Keratinocyte (primary cell): ENCODE measurements at regions not wholly inside any gene's neighbourhood (a gene's known extent, or its start where the extent isn't known, plus 50 kb on each side); places are given as distances from the start of the nearest gene placed in this dataset.

Experiments used
- EZH2 ChIP-seq: IDR thresholded peaks from one replicate; pipeline ENCODE4 v1.6.1; 2012; ENCODE audit warnings: inconsistent platforms, mild to moderate bottlenecking, low read length, moderate library complexity
- TF ChIP-seq, protein P1 (sequence below), 3 experiments: IDR thresholded peaks in 1 of 3; conservative IDR thresholded peaks in 1 of 3; optimal IDR thresholded peaks in 1 of 3; 2 replicates in 2 of 3; 3 replicates in 1 of 3; pipeline versions ENCODE3 to v1.5.1; 2011; ENCODE audit warnings: low read length in 3 of 3, mild to moderate bottlenecking in 3 of 3, moderate library complexity in 2 of 3, control low read depth in 1 of 3, inconsistent platforms in 1 of 3; ENCODE audit not compliant: insufficient read depth in 2 of 3; ENCODE audit errors: extremely low read depth in 1 of 3

DNA sequence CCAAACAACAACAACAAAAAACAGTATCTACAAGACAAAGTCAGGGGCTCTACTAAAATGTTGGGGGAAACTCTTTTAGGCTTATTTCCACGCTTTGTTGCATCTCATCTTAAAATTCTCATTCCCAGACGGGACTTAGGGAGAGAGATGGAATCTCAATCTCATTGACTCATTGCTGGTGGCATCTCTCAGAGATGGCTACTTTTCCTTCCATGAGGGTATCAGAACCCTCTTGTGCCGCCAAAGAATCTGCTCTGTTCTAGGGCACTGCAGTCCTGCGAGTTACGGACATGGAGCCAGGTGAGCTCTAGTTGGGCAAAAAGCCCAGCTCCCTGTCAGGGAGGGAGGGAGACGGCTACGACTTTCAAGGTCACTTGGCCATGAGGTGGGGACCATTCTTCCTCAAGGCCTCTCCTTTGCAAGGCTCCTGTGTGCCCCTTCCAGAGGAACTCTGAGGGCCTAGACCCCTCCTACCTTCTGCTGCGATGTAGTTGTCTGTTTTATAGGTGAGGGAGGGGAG, 68.0 kb downstream of the MYCN start:
- TF ChIP-seq, protein P1, sequence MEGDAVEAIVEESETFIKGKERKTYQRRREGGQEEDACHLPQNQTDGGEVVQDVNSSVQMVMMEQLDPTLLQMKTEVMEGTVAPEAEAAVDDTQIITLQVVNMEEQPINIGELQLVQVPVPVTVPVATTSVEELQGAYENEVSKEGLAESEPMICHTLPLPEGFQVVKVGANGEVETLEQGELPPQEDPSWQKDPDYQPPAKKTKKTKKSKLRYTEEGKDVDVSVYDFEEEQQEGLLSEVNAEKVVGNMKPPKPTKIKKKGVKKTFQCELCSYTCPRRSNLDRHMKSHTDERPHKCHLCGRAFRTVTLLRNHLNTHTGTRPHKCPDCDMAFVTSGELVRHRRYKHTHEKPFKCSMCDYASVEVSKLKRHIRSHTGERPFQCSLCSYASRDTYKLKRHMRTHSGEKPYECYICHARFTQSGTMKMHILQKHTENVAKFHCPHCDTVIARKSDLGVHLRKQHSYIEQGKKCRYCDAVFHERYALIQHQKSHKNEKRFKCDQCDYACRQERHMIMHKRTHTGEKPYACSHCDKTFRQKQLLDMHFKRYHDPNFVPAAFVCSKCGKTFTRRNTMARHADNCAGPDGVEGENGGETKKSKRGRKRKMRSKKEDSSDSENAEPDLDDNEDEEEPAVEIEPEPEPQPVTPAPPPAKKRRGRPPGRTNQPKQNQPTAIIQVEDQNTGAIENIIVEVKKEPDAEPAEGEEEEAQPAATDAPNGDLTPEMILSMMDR (optimal IDR thresholded peaks at IDR 0.05 in 1 of 3, IDR thresholded peaks at IDR 0.05 in 1 of 3, conservative IDR thresholded peaks at IDR 0.05 in 1 of 3; ENCODE audit: extremely low read depth in 1 of 3, insufficient read depth in 2 of 3, low read length in 3 of 3): no peak
- TF ChIP-seq EZH2: no peak
